K562 (cell line): ENCODE measurements at regions not wholly inside any gene's neighbourhood (a gene's known extent, or its start where the extent isn't known, plus 50 kb on each side); places are given as distances from the start of the nearest gene placed in this dataset.

Source experiments
- ATAC-seq: fragments of 200-7000 bp; cut with Tn5 transposase; 3 replicates; pipeline ENCODE4 v1.9.1; 2020; ENCODE audit warnings: moderate library complexity
- BruUV-seq: library from RNA; stranded (reverse); fragments of 400-500 nt; replicated peaks from 2 replicates; lab custom pipeline; 2021; lab: Mats Ljungman, UMichigan
- CTCF ChIA-PET: fragments of 300-600 bp; formaldehyde crosslinking; extraction: SDS; loops from one replicate; lab custom pipeline; 2021; ENCODE audit warnings: low intra/inter-chr PET ratio; lab: Yijun Ruan, JAX
- POLR2A ChIA-PET: fragments of 300-600, 350-650 bp; sonication (Branson Sonifier 250); formaldehyde crosslinking; extraction: SDS; loops from one replicate; lab custom pipeline; 2021; ENCODE audit warnings: antibody characterized with exemption, inconsistent platforms; lab: Yijun Ruan, JAX
- DNase-seq, 4 experiments: peaks; one replicate each; pipeline versions ENCODE4 v3.0.0 to v3.0.0-alpha.2; 2011 to 2018; ENCODE audit warnings: low spot score in 3 of 4, mixed read lengths in 3 of 4; ENCODE audit errors: extremely low read depth in 1 of 4
- FAIRE-seq: peaks from 2 replicates; lab custom pipeline; 2011; peaks lifted over from hg19 to GRCh38; lab: Jason Lieb, UNC
- H2AFZ ChIP-seq: 2 replicates; pipeline ENCODE4 v1.6.0; 2011; ENCODE audit warnings: low read depth, low read length, control low read depth, inconsistent platforms
- H3K27ac ChIP-seq: fragments of 200-600 bp; 3 replicates; pipeline ENCODE4 v1.8.0; 2011; ENCODE audit warnings: low read depth, mild to moderate bottlenecking, control low read depth, inconsistent platforms, low read length, moderate library complexity, mixed read lengths; ENCODE audit errors: extremely low read depth
- H3K27me3 ChIP-seq, 2 experiments: fragments of 300-600 bp in 1 of 2; 2 replicates in 1 of 2; 3 replicates in 1 of 2; pipeline versions ENCODE4 v1.6.0 to v1.8.0; 2011; ENCODE audit warnings: inconsistent platforms in 2 of 2, low read length in 2 of 2, mild to moderate bottlenecking in 1 of 2, mixed read lengths in 1 of 2, moderate library complexity in 1 of 2; ENCODE audit not compliant: control insufficient read depth in 2 of 2, insufficient read depth in 2 of 2
- H3K36me3 ChIP-seq: fragments of 300-600 bp; 3 replicates; pipeline ENCODE4 v1.8.0; 2011; ENCODE audit warnings: mild to moderate bottlenecking, low read length, inconsistent platforms; ENCODE audit not compliant: control insufficient read depth, insufficient read depth
- H3K4me1 ChIP-seq, 2 experiments: fragments of 200-600 bp in 1 of 2; replicated peaks in 1 of 2; 2 replicates in 1 of 2; 3 replicates in 1 of 2; pipeline versions ENCODE4 v1.5.1 to v1.8.0; 2011; ENCODE audit warnings: inconsistent platforms in 2 of 2, low read length in 2 of 2, mild to moderate bottlenecking in 1 of 2, mixed read lengths in 1 of 2, moderate library complexity in 1 of 2; ENCODE audit not compliant: control insufficient read depth in 2 of 2, insufficient read depth in 2 of 2
- H3K4me2 ChIP-seq: 2 replicates; pipeline ENCODE4 v1.6.1; 2011; ENCODE audit warnings: low read length, control low read depth, inconsistent platforms, mixed read lengths; ENCODE audit not compliant: insufficient read depth
- H3K4me3 ChIP-seq: fragments of 200-600 bp; sonication (generic), shearing (Covaris generic); 2 replicates; pipeline ENCODE4 v1.5.1; 2016; ENCODE audit warnings: control low read depth, inconsistent platforms
- H3K79me2 ChIP-seq: fragments of 200-600 bp; 3 replicates; pipeline ENCODE4 v1.8.0; 2011; ENCODE audit warnings: low read length, inconsistent platforms; ENCODE audit not compliant: control insufficient read depth, insufficient read depth
- H3K9ac ChIP-seq, 2 experiments: 2 replicates each; pipeline versions ENCODE4 v1.6.0 to v1.6.1; 2011; ENCODE audit warnings: low read depth in 2 of 2, low read length in 2 of 2, control low read depth in 1 of 2, inconsistent platforms in 1 of 2, mild to moderate bottlenecking in 1 of 2, mixed read lengths in 1 of 2; ENCODE audit not compliant: insufficient read depth in 1 of 2
- H3K9me1 ChIP-seq: one replicate; pipeline ENCODE4 v1.6.0; 2011; ENCODE audit warnings: inconsistent platforms, mild to moderate bottlenecking, low read length, moderate library complexity; ENCODE audit not compliant: control insufficient read depth, insufficient read depth
- H3K9me3 ChIP-seq: replicated peaks from 2 replicates; pipeline ENCODE4 v1.5.1; 2011; ENCODE audit warnings: low read depth, low read length, inconsistent platforms; ENCODE audit not compliant: control insufficient read depth, insufficient read depth
- H4K20me1 ChIP-seq: replicated peaks from 2 replicates; pipeline ENCODE4 v1.6.1; 2011; ENCODE audit warnings: low read length, inconsistent platforms, mixed read lengths; ENCODE audit not compliant: control insufficient read depth, insufficient read depth
- ADNP ChIP-seq: fragments of 200-800 bp; sonication (Bioruptor generic); IDR thresholded peaks from 2 replicates; pipeline ENCODE4 v1.6.1; 2016; ENCODE audit warnings: missing genetic modification characterization, missing compliant biosample characterization
- BCOR ChIP-seq: fragments of 450-650 bp; IDR thresholded peaks from 2 replicates; pipeline ENCODE4 v1.6.1; 2016
- CBX3 ChIP-seq, 2 experiments: IDR thresholded peaks; 1 replicate in 1 of 2; 2 replicates in 1 of 2; pipeline ENCODE4 v1.6.1; 2012; ENCODE audit warnings: inconsistent platforms in 2 of 2, low read length in 2 of 2, borderline replicate concordance in 1 of 2, control low read depth in 1 of 2
- KLF13 ChIP-seq: fragments of 450-650 bp; IDR thresholded peaks from 2 replicates; pipeline ENCODE4 v1.6.1; 2016; ENCODE audit warnings: missing genetic modification characterization, low read depth, mild to moderate bottlenecking, missing compliant biosample characterization, moderate library complexity, borderline replicate concordance
- MTA2 ChIP-seq: fragments of 450-650 bp; IDR thresholded peaks from 2 replicates; pipeline ENCODE4 v1.6.1; 2016; ENCODE audit warnings: low read depth
- RBM25 ChIP-seq: fragments of 200-400 bp; formaldehyde crosslinking; IDR thresholded peaks from 2 replicates; pipeline ENCODE4 v1.6.1; 2018; ENCODE audit warnings: low read length, low read depth, moderate library complexity; ENCODE audit not compliant: severe bottlenecking
- TEAD2 ChIP-seq: fragments of 450-650 bp; IDR thresholded peaks from 2 replicates; pipeline ENCODE4 v1.6.1; 2016; ENCODE audit warnings: missing genetic modification characterization, control low read depth, missing compliant biosample characterization
- USF1 ChIP-seq: sonication (generic); formaldehyde crosslinking; IDR thresholded peaks from 2 replicates; pipeline ENCODE4 v1.9.0; 2022; ENCODE audit warnings: mild to moderate bottlenecking, missing genetic modification reagents
- USF2 ChIP-seq: sonication (generic); formaldehyde crosslinking; IDR thresholded peaks from 2 replicates; pipeline ENCODE4 v1.5.0; 2020; ENCODE audit warnings: missing genetic modification reagents
- ZBTB12 ChIP-seq: fragments of 250-450 bp; sonication (Bioruptor Pico); IDR thresholded peaks from 2 replicates; pipeline ENCODE4 v1.4.0; 2020
- ZNF583 ChIP-seq: fragments of 250-450 bp; sonication (Bioruptor Pico); IDR thresholded peaks from 2 replicates; pipeline ENCODE4 v1.4.0; 2020
- ZNF830 ChIP-seq: fragments of 250-450 bp; sonication (Bioruptor Pico); IDR thresholded peaks from 2 replicates; pipeline ENCODE4 v1.5.0; 2021; ENCODE audit warnings: mild to moderate bottlenecking
- WGBS: fragments of 100-300 bp; shearing (Covaris generic); methylation state at CpG from one replicate; pipeline ENCODE4 v1.1.6; 2016; ENCODE audit warnings: low coverage, mixed read lengths; ENCODE audit not compliant: insufficient coverage; ENCODE audit errors: missing lambda C conversion rate; 5-methylcytosine and 5-hydroxymethylcytosine counted together
- in situ Hi-C: fragments of 300-500 bp; cut with MboI; formaldehyde crosslinking; loops from 4 replicates; pipeline ENCODE4 v1.15.0; 2018; ENCODE audit warnings: inconsistent platforms, mixed read lengths
- intact Hi-C: fragments of 100-400 bp; cut with micrococcal nuclease; formaldehyde crosslinking; loops from 2 replicates; pipeline ENCODE4 v1.14.2; 2022

GRCh38 chr20:41669708-41670263 lies 51.6 kb upstream of the CHD6 start (continued):
- TF ChIP-seq MTA2, result peak; percentile 16; the same call in 1 of the 2 replicates
- no peak for TF ChIP-seq ZBTB12 (CRISPR knock-in tag)
- no peak for TF ChIP-seq TEAD2 (tag)

- POLR2A ChIA-PET, result no interaction called here
- Histone ChIP-seq H3K27me3 (no peaks in the 10 kb centered on the region), H3K4me3 (no peak overlapping the region), H3K4me2 (no peak overlapping the region), H3K79me2 (no peaks in the 10 kb centered on the region), H3K9ac (no peak overlapping the region), H3K36me3 (no peaks in the 10 kb centered on the region), H2AFZ (no peak overlapping the region), H3K4me1 (peaks cover 13 to 20% of the 10 kb centered on the region in 2 experiments), H4K20me1 (no peaks in the 10 kb centered on the region), H3K9me1 (no peaks in the 10 kb centered on the region), H3K27ac (no peak overlapping the region), H3K9me3 (peaks cover 4% of the 10 kb centered on the region)
- CTCF ChIA-PET, result no interaction called here
- FAIRE-seq (no peak), DNase-seq (no peak), ATAC-seq (no peak)
- in situ Hi-C loops, result no loop called here
- intact Hi-C loops, result no loop called here
- TF ChIP-seq BCOR, result peak; percentile 61
- TF ChIP-seq CBX3 (IDR thresholded peaks at IDR 0.05; ENCODE audit: borderline replicate concordance in 1 of 2, low read length in 2 of 2), result peak in 1 of 2 experiments; percentile 44; a peak in 1 of 3 replicates
- TF ChIP-seq ADNP (tag), result no peak
- TF ChIP-seq RBM25, result peak; percentile 77
- no peak for TF ChIP-seq ZNF583 (CRISPR knock-in tag)
- peak; percentile 65 for TF ChIP-seq USF1
- no peak for TF ChIP-seq KLF13 (tag)
- TF ChIP-seq USF2 (CRISPR knock-in tag), result peak; percentile 65
- no peak for TF ChIP-seq ZNF830
- BruUV-seq, result no TSS peak
- 100% methylated on average over 1 of the region's 1 CpG for WGBS
Observed at GRCh38 chr20:41668057-41668749, 50.0 kb upstream of the CHD6 start.
